WTC11 (cell line): ENCODE measurements at regions not wholly inside any gene's neighbourhood (a gene's known extent, or its start where the extent isn't known, plus 50 kb on each side); places are given as distances from the start of the nearest gene placed in this dataset.

Source experiments
- ATAC-seq: fragments of 200-7000 bp; cut with Tn5 transposase; 2 replicates; pipeline ENCODE4 v1.10.0; 2021; ENCODE audit warnings: mild to moderate bottlenecking, moderate library complexity
- CTCF ChIA-PET: fragments of 300-600 bp; sonication (Branson Sonifier 250); formaldehyde crosslinking; loops from one replicate; lab custom pipeline; 2021; ENCODE audit warnings: antibody characterized with exemption; lab: Charles Lee
- POLR2A ChIA-PET: fragments of 350-600 bp; sonication (Branson Sonifier 250); formaldehyde crosslinking; loops from one replicate; lab custom pipeline; 2021; ENCODE audit warnings: antibody characterized with exemption; lab: Charles Lee
- DNase-seq: peaks from one replicate; pipeline ENCODE4 v3.0.0; 2021; ENCODE audit warnings: low spot score
- H3K27ac Mint-ChIP-seq: 2 replicates; pipeline ENCODE4 v1.8.0; 2021; ENCODE audit warnings: mixed read lengths
- H3K27me3 Mint-ChIP-seq: 2 replicates; pipeline ENCODE4 v1.8.0; 2021; ENCODE audit warnings: low read depth, mild to moderate bottlenecking, moderate library complexity, mixed read lengths
- H3K36me3 Mint-ChIP-seq: 2 replicates; pipeline ENCODE4 v1.8.0; 2021; ENCODE audit warnings: mixed read lengths
- H3K4me1 Mint-ChIP-seq: 2 replicates; pipeline ENCODE4 v1.8.0; 2022; ENCODE audit warnings: mixed read lengths
- H3K4me3 Mint-ChIP-seq: 2 replicates; pipeline ENCODE4 v1.8.0; 2021; ENCODE audit warnings: mild to moderate bottlenecking, moderate library complexity, mixed read lengths
- H3K9me3 Mint-ChIP-seq: 2 replicates; pipeline ENCODE4 v1.8.0; 2021; ENCODE audit warnings: mixed read lengths
- EMX1 ChIP-seq: fragments of 250-450 bp; sonication (Bioruptor Pico); IDR thresholded peaks from 2 replicates; pipeline ENCODE4 v1.8.0; 2021; ENCODE audit warnings: mild to moderate bottlenecking
- FOXJ3 ChIP-seq: sonication (generic); formaldehyde crosslinking; IDR thresholded peaks from 2 replicates; pipeline ENCODE4 v1.9.0; 2021; ENCODE audit warnings: missing genetic modification reagents, mild to moderate bottlenecking, borderline replicate concordance
- GABPB1 ChIP-seq: sonication (generic); formaldehyde crosslinking; IDR thresholded peaks from 2 replicates; pipeline ENCODE4 v1.8.1; 2023; ENCODE audit warnings: mild to moderate bottlenecking, missing genetic modification reagents
- HMGA2 ChIP-seq: fragments of 250-450 bp; sonication (Bioruptor Pico); IDR thresholded peaks from 2 replicates; pipeline ENCODE4 v1.4.0; 2021; ENCODE audit warnings: mild to moderate bottlenecking, moderate library complexity
- JAZF1 ChIP-seq: fragments of 250-450 bp; sonication (Bioruptor Pico); IDR thresholded peaks from 2 replicates; pipeline ENCODE4 v1.9.0; 2021; ENCODE audit warnings: moderate library complexity, mild to moderate bottlenecking, inconsistent platforms
- JUN ChIP-seq: sonication (generic); formaldehyde crosslinking; IDR thresholded peaks from 2 replicates; pipeline ENCODE4 v1.8.0; 2023; ENCODE audit warnings: mild to moderate bottlenecking, missing genetic modification reagents
- KAT7 ChIP-seq: sonication (generic); formaldehyde crosslinking; IDR thresholded peaks from 2 replicates; pipeline ENCODE4 v1.8.1; 2023; ENCODE audit warnings: missing genetic modification reagents, mild to moderate bottlenecking, borderline replicate concordance
- MYBL2 ChIP-seq: sonication (generic); formaldehyde crosslinking; IDR thresholded peaks from 2 replicates; pipeline ENCODE4 v1.8.1; 2023; ENCODE audit warnings: mild to moderate bottlenecking, moderate library complexity, missing genetic modification reagents
- NFYB ChIP-seq: sonication (generic); formaldehyde crosslinking; conservative IDR thresholded peaks from 2 replicates; pipeline ENCODE4 v1.8.0; 2022; ENCODE audit warnings: low read depth, missing genetic modification reagents
- NR3C1 ChIP-seq: sonication (generic); formaldehyde crosslinking; conservative IDR thresholded peaks from 2 replicates; pipeline ENCODE4 v1.8.1; 2023; ENCODE audit warnings: low read depth, mild to moderate bottlenecking, missing genetic modification reagents
- OVOL2 ChIP-seq: fragments of 250-450 bp; sonication (Bioruptor Pico); IDR thresholded peaks from 2 replicates; pipeline ENCODE4 v1.9.0; 2021; ENCODE audit warnings: mild to moderate bottlenecking, borderline replicate concordance
- SMAD4 ChIP-seq: sonication (generic); formaldehyde crosslinking; IDR thresholded peaks from 2 replicates; pipeline ENCODE4 v1.8.0; 2022; ENCODE audit warnings: mild to moderate bottlenecking, missing genetic modification reagents
- SP1 ChIP-seq: sonication (generic); formaldehyde crosslinking; conservative IDR thresholded peaks from 2 replicates; pipeline ENCODE4 v1.8.1; 2022; ENCODE audit warnings: missing genetic modification reagents
- TEAD4 ChIP-seq: sonication (generic); formaldehyde crosslinking; IDR thresholded peaks from 2 replicates; pipeline ENCODE4 v1.8.0; 2022; ENCODE audit warnings: mild to moderate bottlenecking, missing genetic modification reagents
- TP53 ChIP-seq: sonication (generic); formaldehyde crosslinking; IDR thresholded peaks from 2 replicates; pipeline ENCODE4 v1.8.1; 2023; ENCODE audit warnings: mild to moderate bottlenecking, missing genetic modification reagents
- ZNF423 ChIP-seq: fragments of 250-450 bp; sonication (Bioruptor Pico); IDR thresholded peaks from 2 replicates; pipeline ENCODE4 v2.1.2; 2022; ENCODE audit warnings: mild to moderate bottlenecking, moderate library complexity
- TF ChIP-seq, protein P1 (sequence below): sonication (generic); formaldehyde crosslinking; IDR thresholded peaks from 2 replicates; pipeline ENCODE4 v1.8.1; 2022; ENCODE audit warnings: missing genetic modification reagents, borderline replicate concordance
- TF ChIP-seq, protein P2 (sequence below): sonication (generic); formaldehyde crosslinking; IDR thresholded peaks from 2 replicates; pipeline ENCODE4 v1.8.1; 2022; ENCODE audit warnings: low read depth, mild to moderate bottlenecking, moderate library complexity, missing genetic modification reagents, borderline replicate concordance
- TF ChIP-seq, protein P3 (sequence below): sonication (generic); formaldehyde crosslinking; IDR thresholded peaks from 2 replicates; pipeline ENCODE4 v1.8.1; 2022; ENCODE audit warnings: mild to moderate bottlenecking, missing genetic modification reagents, moderate library complexity, borderline replicate concordance
- TF ChIP-seq, protein P4 (sequence below): fragments of 250-450 bp; sonication (Bioruptor Pico); IDR thresholded peaks from 2 replicates; pipeline ENCODE4 v1.9.0; 2021; ENCODE audit warnings: mild to moderate bottlenecking, borderline replicate concordance
- TF ChIP-seq, protein P5 (sequence below): sonication (generic); formaldehyde crosslinking; IDR thresholded peaks from 2 replicates; pipeline ENCODE4 v1.8.0; 2022; ENCODE audit warnings: mild to moderate bottlenecking, missing genetic modification reagents
- TF ChIP-seq, protein P6 (sequence below): sonication (generic); formaldehyde crosslinking; IDR thresholded peaks from 2 replicates; pipeline ENCODE4 v1.8.1; 2022; ENCODE audit warnings: low read depth, missing genetic modification reagents, borderline replicate concordance
- TF ChIP-seq, protein P7 (sequence below): fragments of 250-450 bp; sonication (Bioruptor Pico); IDR thresholded peaks from 2 replicates; pipeline ENCODE4 v1.8.0; 2021; ENCODE audit warnings: mild to moderate bottlenecking

DNA sequence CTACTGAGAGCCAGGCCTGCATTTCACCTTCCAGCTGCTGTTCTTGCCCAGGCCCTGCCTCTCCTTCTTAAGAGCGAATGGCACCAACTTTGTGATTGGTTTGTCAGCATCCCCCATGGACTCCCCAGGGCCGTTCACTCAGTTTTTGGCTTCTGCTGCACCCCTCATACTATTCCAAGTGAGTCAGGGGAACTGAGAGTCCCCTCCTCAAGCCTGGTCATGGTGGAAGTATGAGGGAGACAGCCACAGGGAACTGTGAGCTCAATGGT is 62.4 kb upstream of the ANTXRL start:
- no peak overlapping the region for H3K27ac Mint-ChIP-seq
- ChIA-PET POLR2A (interaction anchor here (0.5 kb wide), 1 partner anchor 151 kb away, joined by 5 read pairs; no protein-coding TSS in a partner anchor), CTCF (no interaction called here)
- DNase-seq (no peak), ATAC-seq (no peak)
- peaks cover 6% of the 10 kb centered on the region for H3K4me1 Mint-ChIP-seq
- no peaks in the 10 kb centered on the region for H3K36me3 Mint-ChIP-seq
- H3K9me3 Mint-ChIP-seq: peaks cover 14% of the 10 kb centered on the region; the same call in 1 of the 2 replicates
- no peak for TF ChIP-seq NFYB (CRISPR knock-in tag)
- TF ChIP-seq FOXJ3 (CRISPR knock-in tag): no peak
- TF ChIP-seq ZNF423 (CRISPR knock-in tag): no peak
- no peak for TF ChIP-seq EMX1 (CRISPR knock-in tag)
- no peak for TF ChIP-seq TEAD4 (CRISPR knock-in tag)
- no peaks in the 10 kb centered on the region for H3K27me3 Mint-ChIP-seq
- no peak overlapping the region for H3K4me3 Mint-ChIP-seq

DNA sequence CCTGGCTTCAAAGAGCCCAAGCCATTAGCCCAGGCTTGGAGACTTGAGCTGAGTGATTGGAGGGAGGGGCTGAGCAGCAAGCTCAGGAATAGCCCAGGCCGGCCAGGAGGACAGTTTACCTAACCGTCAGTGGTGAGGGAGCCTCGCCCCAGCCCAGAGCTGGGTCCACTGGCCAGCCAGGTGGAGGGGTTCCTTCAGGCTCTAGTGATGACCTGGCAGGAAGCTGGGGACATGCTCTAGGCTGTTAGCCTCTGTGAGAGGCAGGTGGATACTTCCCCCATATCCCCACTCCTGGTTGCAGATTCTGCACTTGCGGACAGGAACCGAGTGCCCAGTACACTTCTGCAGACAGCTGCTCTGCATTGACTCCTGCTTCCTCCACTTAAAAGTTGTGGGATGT is 61.2 kb upstream of the ANTXRL start:
- Mint-ChIP-seq H3K9me3 (peaks cover 20% of the 10 kb centered on the region), H3K27me3 (no peaks in the 10 kb centered on the region), H3K27ac (no peak overlapping the region), H3K36me3 (no peaks in the 10 kb centered on the region), H3K4me1 (peaks cover 6% of the 10 kb centered on the region), H3K4me3 (no peak overlapping the region)
- TF ChIP-seq KAT7 (CRISPR knock-in tag): no peak
- no peak for TF ChIP-seq JUN
- ChIA-PET CTCF (no interaction called here), POLR2A (no interaction called here)
- ATAC-seq: no peak
- DNase-seq: no peak

DNA sequence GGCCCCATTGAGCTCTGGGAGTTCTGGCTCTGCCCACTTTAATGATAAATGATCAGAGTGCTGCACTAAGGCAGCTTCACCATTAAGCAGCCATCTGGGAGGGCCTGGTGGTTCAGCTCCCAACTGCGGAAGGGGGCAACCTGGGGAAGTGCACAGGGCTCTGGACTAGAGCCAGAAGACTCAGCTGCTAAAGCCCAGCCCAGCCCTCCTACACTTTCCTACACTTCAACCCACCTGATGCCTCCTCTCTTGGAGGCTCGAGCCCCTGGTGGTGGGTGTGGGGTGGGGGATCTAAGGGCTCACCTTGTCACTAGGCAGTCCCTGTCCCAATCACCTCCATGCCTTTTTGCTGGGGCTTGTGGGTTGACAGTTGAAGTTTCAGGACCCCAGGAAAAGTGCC is 60.6 kb upstream of the ANTXRL start:
- ChIA-PET CTCF (interaction anchor here (1.1 kb wide), 1 partner anchor 976 kb away, joined by 3 read pairs; no protein-coding TSS in a partner anchor), POLR2A (no interaction called here)
- Mint-ChIP-seq H3K27me3 (no peaks in the 10 kb centered on the region), H3K9me3 (peaks cover 22% of the 10 kb centered on the region), H3K27ac (no peak overlapping the region), H3K4me1 (peaks cover 6% of the 10 kb centered on the region), H3K4me3 (no peak overlapping the region), H3K36me3 (no peaks in the 10 kb centered on the region)
- no peak for DNase-seq
- TF ChIP-seq OVOL2 (CRISPR knock-in tag) (no peak), HMGA2 (CRISPR knock-in tag) (no peak), NR3C1 (CRISPR knock-in tag) (no peak), TP53 (CRISPR knock-in tag) (no peak), JAZF1 (CRISPR knock-in tag) (no peak), SMAD4 (no peak), MYBL2 (no peak), SP1 (CRISPR knock-in tag) (no peak), GABPB1 (CRISPR knock-in tag) (no peak)
- TF ChIP-seq, protein P1, sequence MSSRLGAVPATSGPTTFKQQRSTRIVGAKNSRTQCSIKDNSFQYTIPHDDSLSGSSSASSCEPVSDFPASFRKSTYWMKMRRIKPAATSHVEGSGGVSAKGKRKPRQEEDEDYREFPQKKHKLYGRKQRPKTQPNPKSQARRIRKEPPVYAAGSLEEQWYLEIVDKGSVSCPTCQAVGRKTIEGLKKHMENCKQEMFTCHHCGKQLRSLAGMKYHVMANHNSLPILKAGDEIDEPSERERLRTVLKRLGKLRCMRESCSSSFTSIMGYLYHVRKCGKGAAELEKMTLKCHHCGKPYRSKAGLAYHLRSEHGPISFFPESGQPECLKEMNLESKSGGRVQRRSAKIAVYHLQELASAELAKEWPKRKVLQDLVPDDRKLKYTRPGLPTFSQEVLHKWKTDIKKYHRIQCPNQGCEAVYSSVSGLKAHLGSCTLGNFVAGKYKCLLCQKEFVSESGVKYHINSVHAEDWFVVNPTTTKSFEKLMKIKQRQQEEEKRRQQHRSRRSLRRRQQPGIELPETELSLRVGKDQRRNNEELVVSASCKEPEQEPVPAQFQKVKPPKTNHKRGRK (CRISPR knock-in tag): no peak
- TF ChIP-seq, protein P2, sequence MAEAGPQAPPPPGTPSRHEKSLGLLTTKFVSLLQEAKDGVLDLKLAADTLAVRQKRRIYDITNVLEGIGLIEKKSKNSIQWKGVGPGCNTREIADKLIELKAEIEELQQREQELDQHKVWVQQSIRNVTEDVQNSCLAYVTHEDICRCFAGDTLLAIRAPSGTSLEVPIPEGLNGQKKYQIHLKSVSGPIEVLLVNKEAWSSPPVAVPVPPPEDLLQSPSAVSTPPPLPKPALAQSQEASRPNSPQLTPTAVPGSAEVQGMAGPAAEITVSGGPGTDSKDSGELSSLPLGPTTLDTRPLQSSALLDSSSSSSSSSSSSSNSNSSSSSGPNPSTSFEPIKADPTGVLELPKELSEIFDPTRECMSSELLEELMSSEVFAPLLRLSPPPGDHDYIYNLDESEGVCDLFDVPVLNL (CRISPR knock-in tag): no peak
- TF ChIP-seq, protein P3, sequence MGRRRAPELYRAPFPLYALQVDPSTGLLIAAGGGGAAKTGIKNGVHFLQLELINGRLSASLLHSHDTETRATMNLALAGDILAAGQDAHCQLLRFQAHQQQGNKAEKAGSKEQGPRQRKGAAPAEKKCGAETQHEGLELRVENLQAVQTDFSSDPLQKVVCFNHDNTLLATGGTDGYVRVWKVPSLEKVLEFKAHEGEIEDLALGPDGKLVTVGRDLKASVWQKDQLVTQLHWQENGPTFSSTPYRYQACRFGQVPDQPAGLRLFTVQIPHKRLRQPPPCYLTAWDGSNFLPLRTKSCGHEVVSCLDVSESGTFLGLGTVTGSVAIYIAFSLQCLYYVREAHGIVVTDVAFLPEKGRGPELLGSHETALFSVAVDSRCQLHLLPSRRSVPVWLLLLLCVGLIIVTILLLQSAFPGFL (CRISPR knock-in tag): no peak
- TF ChIP-seq, protein P4, sequence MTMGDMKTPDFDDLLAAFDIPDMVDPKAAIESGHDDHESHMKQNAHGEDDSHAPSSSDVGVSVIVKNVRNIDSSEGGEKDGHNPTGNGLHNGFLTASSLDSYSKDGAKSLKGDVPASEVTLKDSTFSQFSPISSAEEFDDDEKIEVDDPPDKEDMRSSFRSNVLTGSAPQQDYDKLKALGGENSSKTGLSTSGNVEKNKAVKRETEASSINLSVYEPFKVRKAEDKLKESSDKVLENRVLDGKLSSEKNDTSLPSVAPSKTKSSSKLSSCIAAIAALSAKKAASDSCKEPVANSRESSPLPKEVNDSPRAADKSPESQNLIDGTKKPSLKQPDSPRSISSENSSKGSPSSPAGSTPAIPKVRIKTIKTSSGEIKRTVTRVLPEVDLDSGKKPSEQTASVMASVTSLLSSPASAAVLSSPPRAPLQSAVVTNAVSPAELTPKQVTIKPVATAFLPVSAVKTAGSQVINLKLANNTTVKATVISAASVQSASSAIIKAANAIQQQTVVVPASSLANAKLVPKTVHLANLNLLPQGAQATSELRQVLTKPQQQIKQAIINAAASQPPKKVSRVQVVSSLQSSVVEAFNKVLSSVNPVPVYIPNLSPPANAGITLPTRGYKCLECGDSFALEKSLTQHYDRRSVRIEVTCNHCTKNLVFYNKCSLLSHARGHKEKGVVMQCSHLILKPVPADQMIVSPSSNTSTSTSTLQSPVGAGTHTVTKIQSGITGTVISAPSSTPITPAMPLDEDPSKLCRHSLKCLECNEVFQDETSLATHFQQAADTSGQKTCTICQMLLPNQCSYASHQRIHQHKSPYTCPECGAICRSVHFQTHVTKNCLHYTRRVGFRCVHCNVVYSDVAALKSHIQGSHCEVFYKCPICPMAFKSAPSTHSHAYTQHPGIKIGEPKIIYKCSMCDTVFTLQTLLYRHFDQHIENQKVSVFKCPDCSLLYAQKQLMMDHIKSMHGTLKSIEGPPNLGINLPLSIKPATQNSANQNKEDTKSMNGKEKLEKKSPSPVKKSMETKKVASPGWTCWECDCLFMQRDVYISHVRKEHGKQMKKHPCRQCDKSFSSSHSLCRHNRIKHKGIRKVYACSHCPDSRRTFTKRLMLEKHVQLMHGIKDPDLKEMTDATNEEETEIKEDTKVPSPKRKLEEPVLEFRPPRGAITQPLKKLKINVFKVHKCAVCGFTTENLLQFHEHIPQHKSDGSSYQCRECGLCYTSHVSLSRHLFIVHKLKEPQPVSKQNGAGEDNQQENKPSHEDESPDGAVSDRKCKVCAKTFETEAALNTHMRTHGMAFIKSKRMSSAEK (CRISPR knock-in tag): no peak
- TF ChIP-seq, protein P5, sequence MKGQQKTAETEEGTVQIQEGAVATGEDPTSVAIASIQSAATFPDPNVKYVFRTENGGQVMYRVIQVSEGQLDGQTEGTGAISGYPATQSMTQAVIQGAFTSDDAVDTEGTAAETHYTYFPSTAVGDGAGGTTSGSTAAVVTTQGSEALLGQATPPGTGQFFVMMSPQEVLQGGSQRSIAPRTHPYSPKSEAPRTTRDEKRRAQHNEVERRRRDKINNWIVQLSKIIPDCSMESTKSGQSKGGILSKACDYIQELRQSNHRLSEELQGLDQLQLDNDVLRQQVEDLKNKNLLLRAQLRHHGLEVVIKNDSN (CRISPR knock-in tag): no peak
- TF ChIP-seq, protein P6, sequence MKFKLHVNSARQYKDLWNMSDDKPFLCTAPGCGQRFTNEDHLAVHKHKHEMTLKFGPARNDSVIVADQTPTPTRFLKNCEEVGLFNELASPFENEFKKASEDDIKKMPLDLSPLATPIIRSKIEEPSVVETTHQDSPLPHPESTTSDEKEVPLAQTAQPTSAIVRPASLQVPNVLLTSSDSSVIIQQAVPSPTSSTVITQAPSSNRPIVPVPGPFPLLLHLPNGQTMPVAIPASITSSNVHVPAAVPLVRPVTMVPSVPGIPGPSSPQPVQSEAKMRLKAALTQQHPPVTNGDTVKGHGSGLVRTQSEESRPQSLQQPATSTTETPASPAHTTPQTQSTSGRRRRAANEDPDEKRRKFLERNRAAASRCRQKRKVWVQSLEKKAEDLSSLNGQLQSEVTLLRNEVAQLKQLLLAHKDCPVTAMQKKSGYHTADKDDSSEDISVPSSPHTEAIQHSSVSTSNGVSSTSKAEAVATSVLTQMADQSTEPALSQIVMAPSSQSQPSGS: no peak
- TF ChIP-seq, protein P7, sequence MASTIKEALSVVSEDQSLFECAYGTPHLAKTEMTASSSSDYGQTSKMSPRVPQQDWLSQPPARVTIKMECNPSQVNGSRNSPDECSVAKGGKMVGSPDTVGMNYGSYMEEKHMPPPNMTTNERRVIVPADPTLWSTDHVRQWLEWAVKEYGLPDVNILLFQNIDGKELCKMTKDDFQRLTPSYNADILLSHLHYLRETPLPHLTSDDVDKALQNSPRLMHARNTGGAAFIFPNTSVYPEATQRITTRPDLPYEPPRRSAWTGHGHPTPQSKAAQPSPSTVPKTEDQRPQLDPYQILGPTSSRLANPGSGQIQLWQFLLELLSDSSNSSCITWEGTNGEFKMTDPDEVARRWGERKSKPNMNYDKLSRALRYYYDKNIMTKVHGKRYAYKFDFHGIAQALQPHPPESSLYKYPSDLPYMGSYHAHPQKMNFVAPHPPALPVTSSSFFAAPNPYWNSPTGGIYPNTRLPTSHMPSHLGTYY: no peak
- no peak for ATAC-seq
